T47D (cell line): ENCODE measurements at regions not wholly inside any gene's neighbourhood (a gene's known extent, or its start where the extent isn't known, plus 50 kb on each side); places are given as distances from the start of the nearest gene placed in this dataset.
"Not testable (repeated sequence)": the region's sequence is repeated elsewhere in the genome, so short reads cannot be mapped to it uniquely, and the experiment has no call there.

ENCODE experiments used
- DNase-seq, 2 experiments: peaks; one replicate each; pipeline versions ENCODE4 v3.0.0 to v3.0.0-alpha.2; 2011 to 2012; ENCODE audit warnings: low read depth in 1 of 2, low spot score in 1 of 2
- JUND ChIP-seq: IDR thresholded peaks from 2 replicates; pipeline ENCODE4 v1.6.1; 2012; ENCODE audit warnings: low read depth
- in situ Hi-C: cut with HindIII; loops from 2 replicates; pipeline ENCODE4 v1.10.0; 2016; ENCODE audit warnings: low sequenced_read_pairs, low pct_unique_long_range_greater_than_20kb

GRCh38 chr11:90701716-90702115 is 478.9 kb upstream of the CHORDC1 start:
- in situ Hi-C loops = no loop called here
- DNase-seq = no peak
- TF ChIP-seq JUND = no peak

DNA sequence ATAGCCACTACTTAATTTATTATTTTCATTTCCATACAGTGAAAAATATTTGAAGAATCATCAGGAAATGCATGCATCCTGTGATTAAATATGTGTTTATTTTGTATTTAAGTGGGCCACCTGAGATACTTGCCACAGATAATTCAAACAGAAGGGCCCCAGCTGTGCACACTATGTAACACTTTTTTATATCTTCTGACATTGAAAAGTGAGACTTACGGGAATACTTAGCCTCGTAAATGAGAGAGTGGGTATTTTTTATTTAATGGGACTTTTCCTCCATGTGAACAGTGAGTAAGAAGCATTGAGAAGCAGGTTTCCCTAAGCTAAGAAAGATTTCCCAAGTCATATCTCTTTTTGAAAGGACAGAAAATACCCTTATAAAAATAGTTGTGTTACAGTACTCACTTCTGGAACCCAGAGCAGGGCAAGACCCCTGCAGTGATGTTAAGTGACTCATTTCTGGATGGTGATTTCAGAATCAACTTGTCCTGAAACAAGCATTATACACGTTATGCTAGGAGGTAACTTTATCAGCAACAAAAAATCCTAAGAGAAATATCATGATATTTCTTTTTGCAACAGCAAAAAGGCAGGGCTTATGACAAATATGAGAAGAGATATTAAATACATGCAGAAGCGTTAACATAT is 478.1 kb upstream of the CHORDC1 start:
- in situ Hi-C loops = no loop called here
- TF ChIP-seq JUND = no peak
- DNase-seq = no peak

DNA sequence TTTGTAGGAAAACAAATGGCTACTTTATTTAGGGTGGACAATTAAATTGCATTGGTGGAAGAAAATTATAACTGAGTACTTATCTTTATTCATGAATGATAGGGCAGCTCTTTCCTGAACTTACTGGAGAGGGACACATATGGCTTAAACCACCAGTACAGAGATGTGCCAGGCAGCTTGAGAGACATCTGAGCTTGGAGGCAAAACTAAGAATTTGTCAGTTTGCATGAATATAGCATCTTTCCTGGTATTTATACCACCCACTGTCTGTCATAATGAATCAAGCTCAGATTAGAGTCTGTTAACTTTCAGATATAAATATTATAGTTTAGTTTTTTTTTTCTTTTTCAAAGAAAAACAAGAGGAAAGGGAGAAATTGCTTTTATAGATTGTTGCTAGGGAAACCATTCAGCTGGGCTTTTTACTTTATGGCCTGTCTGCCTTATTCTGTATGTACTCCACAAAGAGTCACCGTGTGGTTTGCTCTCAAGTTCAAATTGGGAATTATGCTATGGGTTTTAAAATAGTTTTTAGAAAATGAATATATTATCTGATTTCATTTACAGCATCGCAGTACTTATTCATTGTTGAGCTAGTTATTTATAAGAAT is 477.0 kb upstream of the CHORDC1 start:
- no peak for DNase-seq
- in situ Hi-C loops = no loop called here
- TF ChIP-seq JUND = no peak

GRCh38 chr11:90698238-90698637 is 475.4 kb upstream of the CHORDC1 start:
- DNase-seq = no peak
- TF ChIP-seq JUND = no peak
- in situ Hi-C loops = no loop called here

GRCh38 chr11:90675496-90675895 is 452.6 kb upstream of the CHORDC1 start:
- in situ Hi-C loops, DNase-seq: not testable (repeated sequence)

DNA sequence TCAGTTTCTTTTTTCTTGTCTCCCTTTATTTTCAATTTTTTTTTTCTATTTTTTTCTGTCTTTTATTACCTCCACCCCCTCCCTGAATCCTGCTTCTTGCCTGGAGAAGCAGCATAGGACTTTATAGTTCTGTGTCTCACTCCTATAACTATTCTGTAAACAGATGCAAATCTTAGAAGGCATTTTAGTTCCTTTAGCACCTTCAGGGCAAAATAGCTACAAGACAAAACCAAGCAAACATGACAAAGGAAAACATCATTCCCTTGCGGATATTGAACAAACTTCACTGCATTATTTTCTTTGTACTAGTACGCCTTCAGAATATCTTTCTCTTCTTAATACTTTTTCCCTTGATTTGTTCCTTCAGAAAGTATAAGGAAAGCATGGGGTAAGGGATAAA is 446.2 kb upstream of the CHORDC1 start:
- TF ChIP-seq JUND = peak; percentile 100
- DNase-seq = peak; percentile 31 to 94
- in situ Hi-C loops = no loop called here

DNA sequence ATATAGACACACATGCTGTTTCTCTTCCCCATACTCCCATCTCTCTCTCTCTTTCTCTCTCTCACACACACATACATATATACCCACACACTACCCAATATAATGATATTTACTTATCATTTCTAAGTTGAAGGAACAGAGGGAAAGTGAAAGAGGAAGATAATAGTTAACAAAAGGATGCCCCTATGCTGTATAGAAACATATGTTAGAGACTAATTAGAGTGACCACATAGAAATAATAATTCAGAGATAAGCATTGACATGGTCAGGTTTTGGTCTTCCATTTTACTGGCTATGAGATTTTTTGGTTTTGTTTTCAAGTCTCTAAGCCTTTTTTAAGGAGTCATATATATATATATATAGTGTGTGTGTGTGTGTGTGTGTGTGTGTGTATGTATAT is 445.7 kb upstream of the CHORDC1 start:
- TF ChIP-seq JUND = no peak
- no peak for DNase-seq
- in situ Hi-C loops = no loop called here

- TF ChIP-seq JUND = no peak
- DNase-seq = no peak
- in situ Hi-C loops = no loop called here
Measured at GRCh38 chr11:90661233-90661632, 438.4 kb upstream of the CHORDC1 start.

- DNase-seq = no peak
- no peak for TF ChIP-seq JUND
- in situ Hi-C loops = no loop called here
Measured at GRCh38 chr11:90656171-90656570, 433.3 kb upstream of the CHORDC1 start.

- no peak for DNase-seq
- in situ Hi-C loops = no loop called here
- TF ChIP-seq JUND = no peak
Measured at GRCh38 chr11:90650153-90650552, 427.3 kb upstream of the CHORDC1 start.

- in situ Hi-C loops = no loop called here
- TF ChIP-seq JUND = no peak
- no peak for DNase-seq
Measured at GRCh38 chr11:90646706-90647105, 423.9 kb upstream of the CHORDC1 start.

GRCh38 chr11:90646266-90646665 is 423.4 kb upstream of the CHORDC1 start:
- no peak for DNase-seq
- in situ Hi-C loops = no loop called here
- no peak for TF ChIP-seq JUND

DNA sequence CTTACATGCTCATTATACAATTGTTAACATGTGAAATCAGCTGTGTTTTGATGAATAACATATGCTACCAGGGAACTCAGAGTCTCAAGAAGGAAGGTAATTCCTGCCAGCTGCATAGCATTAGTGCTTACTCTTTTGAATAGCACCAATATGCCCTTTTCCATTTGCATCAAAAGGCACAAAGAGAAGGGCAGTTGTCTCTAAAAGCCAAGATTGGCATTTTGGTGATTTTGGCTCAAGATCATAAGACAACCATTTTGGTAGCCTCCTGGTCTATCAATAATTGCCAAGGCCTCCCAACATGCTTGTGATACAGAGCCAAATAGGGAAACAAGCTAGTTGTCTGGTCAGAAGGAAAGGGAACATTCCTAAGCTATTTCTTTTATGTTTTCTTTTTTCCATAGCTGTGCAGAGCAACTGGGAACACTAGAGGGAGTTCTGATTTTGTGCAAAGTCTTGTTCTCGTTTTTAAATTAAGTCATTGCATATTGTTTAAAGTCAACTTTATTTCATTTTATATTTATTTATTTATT is 416.7 kb upstream of the CHORDC1 start:
- peak; percentile 9 to 80 for DNase-seq
- in situ Hi-C loops = no loop called here
- TF ChIP-seq JUND = no peak

- in situ Hi-C loops = no loop called here
- DNase-seq = no peak
Measured at GRCh38 chr11:90635886-90636285, 413.0 kb upstream of the CHORDC1 start.

More at GRCh38 chr11:90635886-90636285, 413.0 kb upstream of the CHORDC1 start:
- no peak for TF ChIP-seq JUND
